GM23338 (cell line): ENCODE measurements at regions not wholly inside any gene's neighbourhood (a gene's known extent, or its start where the extent isn't known, plus 50 kb on each side); places are given as distances from the start of the nearest gene placed in this dataset.

Experiments
- ATAC-seq: fragments of 200-7000 bp; cut with Tn5 transposase; 3 replicates; pipeline ENCODE4 v1.9.1; 2020
- DNase-seq: peaks from one replicate; pipeline ENCODE4 v3.0.0-alpha.2; 2015; ENCODE audit warnings: low spot score
- H2AFZ ChIP-seq: fragments of 200-600 bp; sonication (generic); 2 replicates; pipeline ENCODE4 v1.8.0; 2016; ENCODE audit warnings: antibody characterized with exemption, mild to moderate bottlenecking, moderate library complexity
- H3F3A ChIP-seq: fragments of 200-600 bp; sonication (generic); replicated peaks from 2 replicates; pipeline ENCODE4 v1.8.0; 2017; ENCODE audit warnings: antibody characterized with exemption, mixed run types, low read depth
- H3K27ac ChIP-seq: fragments of 200-600 bp; sonication (generic); 2 replicates; pipeline ENCODE4 v1.6.1; 2016; ENCODE audit warnings: low read depth
- H3K27me3 ChIP-seq: fragments of 200-600 bp; sonication (generic); 2 replicates; pipeline ENCODE4 v1.8.0; 2016; ENCODE audit warnings: mild to moderate bottlenecking, mixed run types, moderate library complexity; ENCODE audit not compliant: insufficient read depth
- H3K36me3 ChIP-seq: fragments of 200-600 bp; sonication (generic); 2 replicates; pipeline ENCODE4 v1.8.0; 2016; ENCODE audit warnings: mild to moderate bottlenecking; ENCODE audit not compliant: insufficient read depth
- H3K4me1 ChIP-seq: fragments of 200-600 bp; sonication (generic); 2 replicates; pipeline ENCODE4 v1.8.0; 2016; ENCODE audit warnings: mild to moderate bottlenecking, moderate library complexity; ENCODE audit not compliant: insufficient read depth
- H3K4me2 ChIP-seq: fragments of 200-600 bp; sonication (generic); 2 replicates; pipeline ENCODE4 v1.7.1; 2017; ENCODE audit warnings: mixed run types
- H3K4me3 ChIP-seq: fragments of 200-600 bp; sonication (generic); 2 replicates; pipeline ENCODE4 v1.6.1; 2016; ENCODE audit warnings: mixed run types
- H3K79me2 ChIP-seq: fragments of 200-600 bp; sonication (generic); replicated peaks from 2 replicates; pipeline ENCODE4 v1.8.0; 2017; ENCODE audit warnings: mild to moderate bottlenecking; ENCODE audit not compliant: insufficient read depth
- H3K9me2 ChIP-seq: fragments of 200-600 bp; sonication (generic); 2 replicates; pipeline ENCODE4 v1.8.0; 2017; ENCODE audit not compliant: insufficient read depth
- H4K20me1 ChIP-seq: fragments of 200-600 bp; sonication (generic); replicated peaks from 2 replicates; pipeline ENCODE4 v1.8.0; 2017; ENCODE audit warnings: mild to moderate bottlenecking; ENCODE audit not compliant: insufficient read depth
- H3K27ac Mint-ChIP-seq: 2 replicates; pipeline ENCODE4 v1.8.0; 2020; ENCODE audit warnings: inconsistent platforms, mild to moderate bottlenecking, moderate library complexity, mixed read lengths
- H3K27me3 Mint-ChIP-seq: 3 replicates; pipeline ENCODE4 v1.8.0; 2022; ENCODE audit warnings: low read depth, mild to moderate bottlenecking, moderate library complexity, mixed read lengths, inconsistent platforms; ENCODE audit not compliant: insufficient read depth, poor library complexity
- H3K36me3 Mint-ChIP-seq: 3 replicates; pipeline ENCODE4 v1.8.0; 2021; ENCODE audit warnings: low read depth, mild to moderate bottlenecking, inconsistent platforms, moderate library complexity, mixed read lengths
- H3K4me1 Mint-ChIP-seq: 3 replicates; pipeline ENCODE4 v1.8.0; 2020; ENCODE audit warnings: mild to moderate bottlenecking, inconsistent platforms, mixed read lengths
- H3K4me3 Mint-ChIP-seq: 3 replicates; pipeline ENCODE4 v1.8.0; 2021; ENCODE audit warnings: moderate library complexity, mild to moderate bottlenecking, inconsistent platforms, mixed read lengths
- H3K9me3 Mint-ChIP-seq: 3 replicates; pipeline ENCODE4 v1.8.0; 2020; ENCODE audit warnings: moderate library complexity, mild to moderate bottlenecking, inconsistent platforms, mixed read lengths
- CREB1 ChIP-seq: fragments of 250-450 bp; sonication (Bioruptor Pico); IDR thresholded peaks from 2 replicates; pipeline ENCODE4 v1.5.0; 2020; ENCODE audit warnings: low read depth, mild to moderate bottlenecking, moderate library complexity
- EZH2 ChIP-seq: fragments of 200-600 bp; sonication (generic); IDR thresholded peaks from one replicate; pipeline ENCODE4 v1.8.0; 2017; ENCODE audit warnings: antibody characterized with exemption, mild to moderate bottlenecking, low read depth; ENCODE audit not compliant: unreplicated experiment
- EZH2phosphoT487 ChIP-seq: fragments of 200-600 bp; sonication (generic); IDR thresholded peaks from one replicate; pipeline ENCODE4 v1.8.1; 2018; ENCODE audit warnings: antibody characterized with exemption; ENCODE audit not compliant: unreplicated experiment
- JUNB ChIP-seq: IDR thresholded peaks from one replicate; pipeline ENCODE4 v1.6.1; 2016; ENCODE audit warnings: antibody characterized with exemption; ENCODE audit not compliant: unreplicated experiment
- NANOG ChIP-seq: IDR thresholded peaks from 2 replicates; pipeline ENCODE4 v1.6.1; 2016; ENCODE audit warnings: antibody characterized with exemption, borderline replicate concordance
- STAT1 ChIP-seq: IDR thresholded peaks from one replicate; pipeline ENCODE4 v1.6.1; 2016; ENCODE audit warnings: antibody characterized with exemption; ENCODE audit not compliant: unreplicated experiment
- ZNF331 ChIP-seq: fragments of 250-450 bp; sonication (Bioruptor Pico); IDR thresholded peaks from 2 replicates; pipeline ENCODE4 v1.5.0; 2020; ENCODE audit warnings: low read depth, mild to moderate bottlenecking, moderate library complexity
- TF ChIP-seq, protein P1 (sequence below), 2 experiments: fragments of 200-600 bp in 1 of 2; sonication (generic) in 1 of 2; conservative IDR thresholded peaks; 2 replicates each; pipeline versions ENCODE4 v1.5.1 to v1.6.1; 2016 to 2017; ENCODE audit warnings: antibody characterized with exemption in 2 of 2, low read depth in 2 of 2, mild to moderate bottlenecking in 2 of 2, moderate library complexity in 1 of 2
- TF ChIP-seq, protein P2 (sequence below): IDR thresholded peaks from one replicate; pipeline ENCODE4 v1.6.1; 2018; ENCODE audit warnings: antibody characterized with exemption; ENCODE audit not compliant: unreplicated experiment
- TF ChIP-seq, protein P3 (sequence below): fragments of 250-450 bp; sonication (Bioruptor Pico); IDR thresholded peaks from 2 replicates; pipeline ENCODE4 v1.5.0; 2020; ENCODE audit warnings: mild to moderate bottlenecking, moderate library complexity

DNA sequence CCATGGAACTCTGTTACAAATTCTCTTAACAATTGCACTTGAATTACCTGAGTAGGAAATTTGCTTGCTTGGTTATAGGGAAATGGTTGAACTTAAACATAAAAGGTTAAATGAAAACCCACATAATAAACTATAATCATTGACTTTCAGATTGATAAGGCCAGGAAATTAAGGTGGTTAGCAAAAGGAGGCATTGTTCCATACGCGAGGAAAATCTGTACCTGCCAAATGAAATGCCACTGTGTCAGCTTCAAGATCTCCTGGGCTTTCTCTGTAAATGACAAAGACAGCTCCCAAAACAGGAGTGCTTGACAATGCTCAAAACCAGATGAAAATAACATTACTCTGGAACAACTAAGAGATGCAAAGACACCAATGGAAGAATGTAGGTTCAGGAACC lies 125.5 kb upstream of the KLF3 start (continued):
- no peak for TF ChIP-seq JUNB
- TF ChIP-seq, protein P1, sequence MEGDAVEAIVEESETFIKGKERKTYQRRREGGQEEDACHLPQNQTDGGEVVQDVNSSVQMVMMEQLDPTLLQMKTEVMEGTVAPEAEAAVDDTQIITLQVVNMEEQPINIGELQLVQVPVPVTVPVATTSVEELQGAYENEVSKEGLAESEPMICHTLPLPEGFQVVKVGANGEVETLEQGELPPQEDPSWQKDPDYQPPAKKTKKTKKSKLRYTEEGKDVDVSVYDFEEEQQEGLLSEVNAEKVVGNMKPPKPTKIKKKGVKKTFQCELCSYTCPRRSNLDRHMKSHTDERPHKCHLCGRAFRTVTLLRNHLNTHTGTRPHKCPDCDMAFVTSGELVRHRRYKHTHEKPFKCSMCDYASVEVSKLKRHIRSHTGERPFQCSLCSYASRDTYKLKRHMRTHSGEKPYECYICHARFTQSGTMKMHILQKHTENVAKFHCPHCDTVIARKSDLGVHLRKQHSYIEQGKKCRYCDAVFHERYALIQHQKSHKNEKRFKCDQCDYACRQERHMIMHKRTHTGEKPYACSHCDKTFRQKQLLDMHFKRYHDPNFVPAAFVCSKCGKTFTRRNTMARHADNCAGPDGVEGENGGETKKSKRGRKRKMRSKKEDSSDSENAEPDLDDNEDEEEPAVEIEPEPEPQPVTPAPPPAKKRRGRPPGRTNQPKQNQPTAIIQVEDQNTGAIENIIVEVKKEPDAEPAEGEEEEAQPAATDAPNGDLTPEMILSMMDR (conservative IDR thresholded peaks at IDR 0.05; ENCODE audit: low read depth in 2 of 2), result no peak

DNA sequence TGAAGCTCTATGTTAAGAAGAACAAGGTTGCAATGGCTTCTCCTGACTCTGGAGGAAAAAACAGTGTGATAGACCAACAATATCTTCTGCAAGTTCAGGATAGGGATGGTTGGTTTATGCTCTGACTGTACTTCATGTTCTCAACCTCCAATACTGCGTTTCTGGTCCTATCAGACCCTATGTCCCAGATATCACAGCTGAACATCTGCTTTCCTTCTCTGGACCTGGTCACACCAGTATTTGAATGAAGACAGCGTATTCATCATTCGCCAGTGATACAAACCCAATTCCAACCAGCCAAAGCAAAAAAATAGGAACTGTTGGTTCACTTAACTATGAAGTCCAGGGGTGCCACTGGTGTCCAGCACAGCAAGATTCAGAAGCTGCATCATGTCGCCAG lies 124.5 kb upstream of the KLF3 start:
- Histone ChIP-seq H3K4me1 (no peaks in the 10 kb centered on the region), H2AFZ (no peak overlapping the region), H3K79me2 (no peaks in the 10 kb centered on the region), H4K20me1 (no peaks in the 10 kb centered on the region; the same call in 1 of the 2 replicates), H3F3A (no peaks in the 10 kb centered on the region), H3K4me2 (no peak overlapping the region), H3K9me2 (no peaks in the 10 kb centered on the region), H3K4me3 (no peak overlapping the region), H3K27me3 (0 out of 2 replicates have a peak, but pooled peaks cover 3% of the 10 kb centered on the region), H3K27ac (no peak overlapping the region), H3K36me3 (no peaks in the 10 kb centered on the region)
- no peaks in the 10 kb centered on the region for H3K36me3 Mint-ChIP-seq
- ATAC-seq (no peak), DNase-seq (no peak)
- H3K4me3 Mint-ChIP-seq, result no peak overlapping the region
- H3K4me1 Mint-ChIP-seq, result no peaks in the 10 kb centered on the region
- no peak overlapping the region for H3K27ac Mint-ChIP-seq
- no peaks in the 10 kb centered on the region for H3K9me3 Mint-ChIP-seq
- peaks cover 4% of the 10 kb centered on the region for H3K27me3 Mint-ChIP-seq
- TF ChIP-seq, protein P2, sequence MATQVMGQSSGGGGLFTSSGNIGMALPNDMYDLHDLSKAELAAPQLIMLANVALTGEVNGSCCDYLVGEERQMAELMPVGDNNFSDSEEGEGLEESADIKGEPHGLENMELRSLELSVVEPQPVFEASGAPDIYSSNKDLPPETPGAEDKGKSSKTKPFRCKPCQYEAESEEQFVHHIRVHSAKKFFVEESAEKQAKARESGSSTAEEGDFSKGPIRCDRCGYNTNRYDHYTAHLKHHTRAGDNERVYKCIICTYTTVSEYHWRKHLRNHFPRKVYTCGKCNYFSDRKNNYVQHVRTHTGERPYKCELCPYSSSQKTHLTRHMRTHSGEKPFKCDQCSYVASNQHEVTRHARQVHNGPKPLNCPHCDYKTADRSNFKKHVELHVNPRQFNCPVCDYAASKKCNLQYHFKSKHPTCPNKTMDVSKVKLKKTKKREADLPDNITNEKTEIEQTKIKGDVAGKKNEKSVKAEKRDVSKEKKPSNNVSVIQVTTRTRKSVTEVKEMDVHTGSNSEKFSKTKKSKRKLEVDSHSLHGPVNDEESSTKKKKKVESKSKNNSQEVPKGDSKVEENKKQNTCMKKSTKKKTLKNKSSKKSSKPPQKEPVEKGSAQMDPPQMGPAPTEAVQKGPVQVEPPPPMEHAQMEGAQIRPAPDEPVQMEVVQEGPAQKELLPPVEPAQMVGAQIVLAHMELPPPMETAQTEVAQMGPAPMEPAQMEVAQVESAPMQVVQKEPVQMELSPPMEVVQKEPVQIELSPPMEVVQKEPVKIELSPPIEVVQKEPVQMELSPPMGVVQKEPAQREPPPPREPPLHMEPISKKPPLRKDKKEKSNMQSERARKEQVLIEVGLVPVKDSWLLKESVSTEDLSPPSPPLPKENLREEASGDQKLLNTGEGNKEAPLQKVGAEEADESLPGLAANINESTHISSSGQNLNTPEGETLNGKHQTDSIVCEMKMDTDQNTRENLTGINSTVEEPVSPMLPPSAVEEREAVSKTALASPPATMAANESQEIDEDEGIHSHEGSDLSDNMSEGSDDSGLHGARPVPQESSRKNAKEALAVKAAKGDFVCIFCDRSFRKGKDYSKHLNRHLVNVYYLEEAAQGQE, result no peak
- TF ChIP-seq ZNF331 (CRISPR knock-in tag) (no peak), EZH2 (no peak), EZH2phosphoT487 (no peak), STAT1 (no peak), NANOG (no peak), CREB1 (no peak), JUNB (no peak)
- TF ChIP-seq, protein P1 (conservative IDR thresholded peaks at IDR 0.05; ENCODE audit: low read depth in 2 of 2), result no peak
- TF ChIP-seq, protein P3, sequence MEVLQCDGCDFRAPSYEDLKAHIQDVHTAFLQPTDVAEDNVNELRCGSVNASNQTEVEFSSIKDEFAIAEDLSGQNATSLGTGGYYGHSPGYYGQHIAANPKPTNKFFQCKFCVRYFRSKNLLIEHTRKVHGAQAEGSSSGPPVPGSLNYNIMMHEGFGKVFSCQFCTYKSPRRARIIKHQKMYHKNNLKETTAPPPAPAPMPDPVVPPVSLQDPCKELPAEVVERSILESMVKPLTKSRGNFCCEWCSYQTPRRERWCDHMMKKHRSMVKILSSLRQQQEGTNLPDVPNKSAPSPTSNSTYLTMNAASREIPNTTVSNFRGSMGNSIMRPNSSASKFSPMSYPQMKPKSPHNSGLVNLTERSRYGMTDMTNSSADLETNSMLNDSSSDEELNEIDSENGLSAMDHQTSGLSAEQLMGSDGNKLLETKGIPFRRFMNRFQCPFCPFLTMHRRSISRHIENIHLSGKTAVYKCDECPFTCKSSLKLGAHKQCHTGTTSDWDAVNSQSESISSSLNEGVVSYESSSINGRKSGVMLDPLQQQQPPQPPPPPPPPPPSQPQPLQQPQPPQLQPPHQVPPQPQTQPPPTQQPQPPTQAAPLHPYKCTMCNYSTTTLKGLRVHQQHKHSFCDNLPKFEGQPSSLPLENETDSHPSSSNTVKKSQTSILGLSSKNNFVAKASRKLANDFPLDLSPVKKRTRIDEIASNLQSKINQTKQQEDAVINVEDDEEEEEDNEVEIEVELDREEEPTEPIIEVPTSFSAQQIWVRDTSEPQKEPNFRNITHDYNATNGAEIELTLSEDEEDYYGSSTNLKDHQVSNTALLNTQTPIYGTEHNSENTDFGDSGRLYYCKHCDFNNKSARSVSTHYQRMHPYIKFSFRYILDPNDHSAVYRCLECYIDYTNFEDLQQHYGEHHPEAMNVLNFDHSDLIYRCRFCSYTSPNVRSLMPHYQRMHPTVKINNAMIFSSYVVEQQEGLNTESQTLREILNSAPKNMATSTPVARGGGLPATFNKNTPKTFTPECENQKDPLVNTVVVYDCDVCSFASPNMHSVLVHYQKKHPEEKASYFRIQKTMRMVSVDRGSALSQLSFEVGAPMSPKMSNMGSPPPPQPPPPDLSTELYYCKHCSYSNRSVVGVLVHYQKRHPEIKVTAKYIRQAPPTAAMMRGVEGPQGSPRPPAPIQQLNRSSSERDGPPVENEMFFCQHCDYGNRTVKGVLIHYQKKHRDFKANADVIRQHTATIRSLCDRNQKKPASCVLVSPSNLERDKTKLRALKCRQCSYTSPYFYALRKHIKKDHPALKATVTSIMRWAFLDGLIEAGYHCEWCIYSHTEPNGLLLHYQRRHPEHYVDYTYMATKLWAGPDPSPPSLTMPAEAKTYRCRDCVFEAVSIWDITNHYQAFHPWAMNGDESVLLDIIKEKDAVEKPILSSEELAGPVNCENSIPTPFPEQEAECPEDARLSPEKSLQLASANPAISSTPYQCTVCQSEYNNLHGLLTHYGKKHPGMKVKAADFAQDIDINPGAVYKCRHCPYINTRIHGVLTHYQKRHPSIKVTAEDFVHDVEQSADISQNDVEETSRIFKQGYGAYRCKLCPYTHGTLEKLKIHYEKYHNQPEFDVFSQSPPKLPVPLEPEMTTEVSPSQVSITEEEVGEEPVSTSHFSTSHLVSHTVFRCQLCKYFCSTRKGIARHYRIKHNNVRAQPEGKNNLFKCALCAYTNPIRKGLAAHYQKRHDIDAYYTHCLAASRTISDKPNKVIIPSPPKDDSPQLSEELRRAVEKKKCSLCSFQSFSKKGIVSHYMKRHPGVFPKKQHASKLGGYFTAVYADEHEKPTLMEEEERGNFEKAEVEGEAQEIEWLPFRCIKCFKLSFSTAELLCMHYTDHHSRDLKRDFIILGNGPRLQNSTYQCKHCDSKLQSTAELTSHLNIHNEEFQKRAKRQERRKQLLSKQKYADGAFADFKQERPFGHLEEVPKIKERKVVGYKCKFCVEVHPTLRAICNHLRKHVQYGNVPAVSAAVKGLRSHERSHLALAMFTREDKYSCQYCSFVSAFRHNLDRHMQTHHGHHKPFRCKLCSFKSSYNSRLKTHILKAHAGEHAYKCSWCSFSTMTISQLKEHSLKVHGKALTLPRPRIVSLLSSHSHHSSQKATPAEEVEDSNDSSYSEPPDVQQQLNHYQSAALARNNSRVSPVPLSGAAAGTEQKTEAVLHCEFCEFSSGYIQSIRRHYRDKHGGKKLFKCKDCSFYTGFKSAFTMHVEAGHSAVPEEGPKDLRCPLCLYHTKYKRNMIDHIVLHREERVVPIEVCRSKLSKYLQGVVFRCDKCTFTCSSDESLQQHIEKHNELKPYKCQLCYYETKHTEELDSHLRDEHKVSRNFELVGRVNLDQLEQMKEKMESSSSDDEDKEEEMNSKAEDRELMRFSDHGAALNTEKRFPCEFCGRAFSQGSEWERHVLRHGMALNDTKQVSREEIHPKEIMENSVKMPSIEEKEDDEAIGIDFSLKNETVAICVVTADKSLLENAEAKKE (CRISPR knock-in tag), result no peak
